HG03060 (cell line): ENCODE measurements at regions not wholly inside any gene's neighbourhood (a gene's known extent, or its start where the extent isn't known, plus 50 kb on each side); places are given as distances from the start of the nearest gene placed in this dataset.

Experiments used
- ATAC-seq: cut with Tn5 transposase; IDR thresholded peaks from one replicate; pipeline ENCODE4 v1.9.1; 2021; ENCODE audit warnings: low read depth, moderate number of reproducible peaks; ENCODE audit not compliant: unreplicated experiment

GRCh38 chr5:155381654-155382053, 368.1 kb downstream of the KIF4B start:
- ATAC-seq, result no peak

DNA sequence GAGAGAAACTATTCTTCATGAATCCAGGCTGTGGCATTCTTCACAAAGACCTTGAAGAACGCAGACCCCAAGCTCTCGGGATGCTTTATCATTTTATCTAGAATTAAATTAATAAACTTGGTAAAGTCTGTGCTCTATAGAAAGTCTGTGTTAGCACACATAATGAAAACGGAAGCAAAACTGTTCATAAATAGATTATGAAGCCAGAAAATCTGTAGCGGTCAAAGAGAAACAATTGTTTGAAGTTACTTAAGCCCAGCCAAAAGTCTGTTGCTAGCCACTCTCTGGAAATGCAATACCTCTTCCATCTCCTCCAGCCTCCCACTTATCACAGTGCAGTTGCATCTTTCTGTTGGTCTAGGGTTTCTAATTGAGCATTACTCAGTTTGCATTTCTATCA, 375.9 kb downstream of the KIF4B start:
- no peak for ATAC-seq

DNA sequence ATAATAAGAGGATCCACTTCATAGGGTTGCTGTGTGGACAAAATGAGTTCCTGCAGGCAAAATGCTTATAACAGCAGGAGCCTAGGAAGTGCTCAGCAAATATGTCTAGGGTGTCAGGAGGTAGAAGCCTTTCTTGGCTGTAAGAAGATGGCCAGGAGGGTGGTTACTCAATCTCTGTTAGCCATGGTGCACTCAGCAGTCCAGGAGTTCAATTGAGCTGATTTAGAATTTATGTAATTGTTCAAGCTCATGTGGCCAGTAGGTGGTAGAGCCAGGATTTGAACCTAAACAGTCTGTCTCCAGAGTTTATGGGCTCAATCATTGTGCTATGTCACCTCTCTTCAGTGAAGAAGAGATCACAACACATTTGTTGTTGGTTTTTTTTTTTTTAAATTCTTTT, 381.2 kb downstream of the KIF4B start:
- ATAC-seq, result no peak

- no peak for ATAC-seq
These were observed 389.5 kb downstream of the KIF4B start for GRCh38 chr5:155402927-155403640.

DNA sequence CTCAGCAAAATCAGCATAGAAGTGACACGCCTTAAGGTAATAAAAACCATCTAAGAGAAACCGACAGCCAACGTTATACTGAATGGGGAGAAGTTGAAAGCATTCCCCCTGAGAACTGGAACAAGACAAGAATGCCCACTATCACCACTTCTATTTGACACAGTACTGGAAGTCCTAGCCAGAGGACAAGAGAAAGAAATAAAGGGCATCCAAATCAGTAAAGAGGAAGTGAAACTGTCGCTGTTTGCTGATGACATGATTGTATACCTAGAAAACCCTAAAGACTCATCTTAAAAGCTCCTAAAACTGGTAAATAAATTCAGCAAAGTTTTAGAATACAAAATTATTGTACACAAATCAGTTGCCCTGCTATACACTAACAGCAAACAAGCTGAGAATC, 393.3 kb downstream of the KIF4B start:
- no peak for ATAC-seq

DNA sequence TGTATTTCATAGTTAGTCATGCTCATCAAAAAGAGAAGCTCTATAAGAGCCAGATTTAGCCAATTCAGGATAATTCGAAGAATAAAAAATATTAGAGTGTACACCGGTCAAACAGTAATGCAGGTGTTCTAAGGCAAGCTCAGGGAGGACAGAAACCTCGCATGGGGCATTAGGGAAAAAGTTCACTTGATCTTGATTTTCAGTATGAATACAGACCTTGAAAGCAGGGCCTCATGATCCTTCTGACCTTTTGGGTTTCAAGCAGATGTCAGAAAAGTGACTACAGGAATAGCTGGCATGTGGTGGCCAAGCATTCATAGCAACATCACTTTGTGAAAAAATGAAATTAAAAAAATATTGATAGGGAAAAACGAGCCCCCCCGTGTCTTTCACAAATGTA, 394.9 kb downstream of the KIF4B start:
- ATAC-seq, result no peak

- ATAC-seq, result no peak
These were observed 403.2 kb downstream of the KIF4B start for GRCh38 chr5:155416765-155417164.

DNA sequence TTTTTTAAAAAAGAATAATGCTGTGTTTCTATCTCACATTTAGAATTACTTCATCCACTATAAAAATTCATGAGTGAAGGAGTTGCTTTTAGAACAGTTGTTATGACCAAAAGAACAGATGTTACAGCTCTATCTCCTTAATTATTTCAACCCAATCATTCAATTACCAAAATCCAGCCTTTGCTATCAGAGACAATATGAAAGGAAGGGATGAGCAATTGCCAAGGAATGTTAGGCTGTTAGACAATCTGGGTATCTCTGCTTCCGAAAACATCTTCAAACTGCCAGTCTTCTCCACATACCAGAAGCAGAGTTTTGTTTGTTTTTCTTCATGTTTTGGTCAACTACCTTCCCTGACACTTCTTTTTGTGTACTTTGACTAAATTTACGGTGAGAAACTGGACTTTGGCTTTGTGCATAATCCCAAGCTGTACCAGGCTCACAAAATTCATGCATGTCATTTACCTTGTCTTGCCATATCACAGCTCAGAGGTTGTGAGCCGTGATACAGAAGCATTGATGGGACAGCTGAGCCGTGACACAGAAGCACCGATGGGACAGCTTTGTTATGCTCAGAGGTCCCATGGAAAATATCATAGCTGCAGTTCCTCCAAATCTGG, 405.5 kb downstream of the KIF4B start:
- ATAC-seq, result no peak

GRCh38 chr5:155430192-155430591, 416.6 kb downstream of the KIF4B start:
- ATAC-seq, result no peak

- no peak for ATAC-seq
These were observed 420.7 kb downstream of the KIF4B start for GRCh38 chr5:155434267-155434666.

DNA sequence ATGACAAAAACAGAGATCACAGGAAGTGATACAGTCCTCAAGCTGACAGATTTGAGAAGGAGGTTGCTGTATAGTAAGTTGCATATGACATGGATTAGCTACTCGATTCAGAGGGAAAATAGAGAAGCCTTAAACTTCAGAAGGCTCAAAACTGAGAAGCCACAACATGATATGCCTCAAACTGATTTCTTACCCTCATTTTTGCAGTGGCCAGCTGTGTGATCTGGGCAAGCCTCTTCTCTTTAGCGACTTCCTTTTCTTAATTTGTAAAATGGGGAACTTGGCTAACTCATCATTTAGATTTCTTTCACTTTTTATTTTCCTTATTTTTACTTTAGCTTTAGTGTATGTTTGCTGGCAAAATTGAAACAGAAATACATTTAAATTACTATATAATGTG, 421.1 kb downstream of the KIF4B start:
- no peak for ATAC-seq

DNA sequence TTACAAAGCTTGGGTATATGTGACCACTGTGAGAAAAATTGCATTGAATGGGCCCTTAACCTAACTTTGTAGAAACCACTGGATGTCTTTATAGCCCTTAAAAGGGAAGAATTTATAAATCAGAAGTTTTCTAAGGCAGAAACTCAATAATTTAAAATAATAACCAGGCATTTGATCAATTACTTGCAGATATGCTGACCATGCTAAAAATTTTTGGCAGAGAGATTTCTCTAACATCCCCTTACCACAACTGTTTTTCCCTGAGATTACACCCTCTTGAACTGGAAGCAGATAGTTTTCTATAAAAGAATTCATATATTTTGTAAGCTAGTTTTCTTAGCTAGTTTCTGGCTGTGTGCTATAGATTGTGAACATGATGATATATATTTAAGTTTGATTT, 428.3 kb downstream of the KIF4B start:
- ATAC-seq, result no peak

DNA sequence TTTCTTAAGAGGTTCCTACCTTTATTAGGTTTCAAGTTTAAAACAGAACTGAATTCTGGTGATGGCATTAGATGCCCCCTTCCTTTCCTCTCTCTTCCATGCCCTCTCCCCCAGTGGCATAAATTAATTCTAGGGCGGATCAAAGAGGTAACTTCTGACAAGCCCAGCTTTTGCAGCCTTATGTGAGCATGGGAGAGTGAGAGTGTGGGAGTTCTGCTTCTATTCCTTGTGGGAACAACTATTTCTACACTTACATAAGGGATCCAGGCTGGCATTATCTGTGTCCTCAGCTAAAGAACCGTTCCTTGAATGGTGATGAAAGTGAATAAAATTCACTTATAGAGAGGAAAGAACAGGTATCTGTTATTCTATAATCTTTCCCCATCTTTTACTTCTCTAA, 437.6 kb downstream of the KIF4B start:
- ATAC-seq, result no peak

DNA sequence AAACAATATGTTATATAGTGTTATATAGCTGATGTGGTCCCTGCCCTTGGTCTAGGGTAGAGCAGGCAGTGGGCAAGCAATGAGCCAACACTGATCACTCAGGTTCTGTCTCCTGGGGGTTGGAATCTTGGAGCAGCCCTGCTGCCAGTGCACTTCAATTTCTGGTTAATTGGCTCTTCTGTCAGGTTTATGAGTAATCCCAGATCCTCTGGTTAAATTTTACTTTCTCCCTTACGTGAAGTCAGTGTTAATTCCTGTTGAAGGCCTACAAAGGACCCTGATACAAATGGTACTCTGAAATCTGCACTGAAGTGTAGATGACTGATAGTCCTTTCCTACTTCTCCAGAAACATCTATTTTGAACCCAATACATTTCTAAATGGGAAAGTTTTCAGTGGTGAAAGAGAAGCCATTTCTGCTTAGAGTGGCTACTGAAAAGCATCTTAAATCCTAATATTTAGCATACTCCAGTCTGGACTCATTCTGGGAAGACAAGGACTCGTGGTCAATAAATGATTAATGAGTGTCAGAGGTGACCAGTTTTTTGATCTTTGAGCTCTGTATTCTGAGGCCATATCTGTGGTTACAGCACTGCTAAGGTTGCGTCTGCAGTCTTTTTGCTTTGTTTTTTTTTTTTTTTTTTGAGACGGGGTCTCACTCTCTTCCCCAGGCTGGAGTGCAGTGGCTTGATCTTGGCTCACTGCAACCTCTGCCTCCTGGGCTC, 442.4 kb downstream of the KIF4B start:
- no peak for ATAC-seq

DNA sequence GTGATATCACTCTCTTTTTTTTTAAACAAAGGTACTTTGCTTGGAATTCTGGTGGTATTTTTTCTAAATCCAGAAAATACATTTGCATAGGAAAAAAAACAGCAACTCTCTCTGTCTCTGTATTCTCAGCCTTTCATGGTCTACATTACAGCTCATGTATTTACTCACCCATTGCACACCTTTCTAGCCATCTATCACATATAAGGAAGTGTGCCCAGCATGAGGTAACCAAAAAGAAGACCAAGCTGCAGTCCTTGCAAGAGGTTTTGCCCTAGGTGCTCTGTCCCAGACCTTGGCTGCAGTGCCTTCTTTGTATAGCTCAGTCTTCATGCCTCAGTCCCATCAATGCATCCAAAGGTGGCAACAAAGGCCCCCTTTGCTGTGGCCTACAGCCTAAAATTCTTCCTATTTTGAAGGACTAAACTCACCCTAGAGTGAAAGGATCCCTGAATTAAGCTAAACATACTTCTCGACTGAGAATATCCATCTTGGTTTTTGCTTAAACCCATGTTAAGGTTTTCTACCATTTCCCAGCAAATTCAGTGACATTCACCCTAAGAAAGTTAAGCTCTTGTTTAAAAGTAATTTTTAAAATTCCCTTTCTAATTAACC, 446.4 kb downstream of the KIF4B start:
- no peak for ATAC-seq

DNA sequence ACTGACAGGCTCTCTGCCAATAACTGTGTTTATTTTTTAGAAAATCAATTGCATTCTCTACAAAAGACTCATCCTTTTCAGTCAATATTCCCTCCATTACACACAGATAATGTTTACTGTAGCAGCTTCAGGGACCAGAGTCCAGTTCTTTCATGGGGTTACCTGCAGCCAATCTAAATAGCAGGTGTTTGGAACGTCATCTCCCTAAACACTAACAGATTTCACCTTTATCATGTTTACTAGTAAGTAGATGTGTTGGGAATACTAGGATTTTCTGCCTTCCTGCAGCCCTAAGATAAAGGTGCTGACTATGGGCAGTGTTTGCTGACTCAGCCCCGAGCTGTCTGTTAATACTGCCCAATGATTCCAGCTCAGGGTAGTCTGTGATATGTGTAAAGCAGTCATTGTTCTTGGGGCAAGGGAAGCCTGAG, 447.0 kb downstream of the KIF4B start:
- no peak for ATAC-seq

- no peak for ATAC-seq
These were observed 447.7 kb downstream of the KIF4B start for GRCh38 chr5:155461304-155461703.

DNA sequence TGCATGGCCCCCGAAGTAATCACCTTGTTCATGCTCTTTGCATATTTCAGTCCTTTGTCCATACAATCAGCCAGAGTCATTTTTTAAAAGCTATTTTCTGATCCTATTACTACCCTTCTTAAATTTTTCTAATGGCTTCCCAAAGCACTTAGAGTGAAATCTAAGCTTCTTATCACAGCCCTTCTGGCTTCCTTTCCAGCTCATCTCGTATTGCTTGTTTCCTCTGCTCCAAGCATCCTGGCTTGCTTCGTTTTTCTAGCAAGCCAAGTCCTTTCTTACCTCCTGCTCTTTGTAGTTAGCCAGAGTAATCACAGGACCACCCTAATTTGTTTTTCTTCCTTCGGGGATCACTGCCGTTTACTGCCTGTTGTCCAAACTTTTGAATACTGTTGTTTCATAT, 453.3 kb downstream of the KIF4B start:
- no peak for ATAC-seq

DNA sequence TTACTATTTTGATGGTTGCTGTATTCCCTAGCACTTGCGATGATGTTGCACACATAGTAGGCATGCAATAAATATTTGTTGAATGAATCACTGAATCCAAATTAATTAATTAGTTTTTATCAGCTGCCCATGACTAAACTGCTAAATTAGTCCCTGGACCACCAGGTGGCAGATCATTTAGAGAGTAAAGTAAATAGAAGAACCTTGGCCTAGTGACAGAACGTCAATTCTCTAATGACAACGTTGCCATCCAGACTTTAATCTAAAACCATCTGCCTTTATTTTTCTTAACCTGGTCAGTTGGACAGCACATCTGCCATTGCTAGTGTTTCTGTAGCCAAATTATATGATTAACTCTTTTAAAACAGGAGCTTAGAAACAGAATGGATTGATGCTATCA, 457.5 kb downstream of the KIF4B start:
- no peak for ATAC-seq

DNA sequence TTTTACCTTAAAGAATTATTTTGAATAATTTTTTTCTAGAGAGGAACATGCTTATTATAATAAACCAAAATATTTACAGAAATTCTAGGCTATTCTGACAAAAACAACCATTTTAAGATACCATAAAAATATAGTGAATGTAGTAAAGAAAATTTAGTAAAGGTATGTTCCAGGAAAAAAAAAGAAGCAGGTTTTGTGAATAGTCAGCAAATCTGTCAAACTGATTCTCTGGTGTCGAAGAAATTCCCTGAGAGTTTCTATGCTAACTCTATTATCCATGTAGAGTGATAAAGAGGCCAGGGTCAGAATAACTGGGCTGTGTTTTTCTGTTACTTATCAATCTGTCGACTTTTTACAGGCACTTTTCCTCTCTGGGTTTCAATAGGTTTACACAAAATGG, 459.2 kb downstream of the KIF4B start:
- no peak for ATAC-seq

- no peak for ATAC-seq
These were observed 461.8 kb downstream of the KIF4B start for GRCh38 chr5:155475318-155475717.
